ENCODE measurements at regions not wholly inside any gene's neighbourhood (a gene's known extent, or its start where the extent isn't known, plus 50 kb on each side); places are given as distances from the start of the nearest gene placed in this dataset.

- Histone ChIP-seq H3K4me2 (ENCODE audit: low read length) (no peak overlapping the region), H4K20me1 (ENCODE audit: insufficient read depth) (no peaks in the 10 kb centered on the region), H3K27ac (ENCODE audit: low read length) (no peak overlapping the region), H3K79me2 (replicated peaks; ENCODE audit: insufficient read depth, low read length) (no peaks in the 10 kb centered on the region), H3K4me3 (ENCODE audit: low read length) (no peak overlapping the region), H3K9me2 (ENCODE audit: insufficient read depth, low read length) (no peaks in the 10 kb centered on the region), H3K36me3 (ENCODE audit: insufficient read depth, low read length) (no peaks in the 10 kb centered on the region), H3K27me3 (ENCODE audit: insufficient read depth, low read depth, low read length) (no peaks in the 10 kb centered on the region), H3K9ac (ENCODE audit: low read length) (no peak overlapping the region), H2AFZ (ENCODE audit: low read depth, low read length) (no peak overlapping the region), H3F3A (ENCODE audit: insufficient read depth, low read length, poor library complexity, severe bottlenecking) (no peaks in the 10 kb centered on the region), H3K9me3 (ENCODE audit: low read length) (no peaks in the 10 kb centered on the region)
- TF ChIP-seq EZH2 (IDR thresholded peaks at IDR 0.05; ENCODE audit: borderline replicate concordance, insufficient read depth, low read length, poor library complexity, severe bottlenecking) (no peak), POLR2AphosphoS5 (IDR thresholded peaks at IDR 0.05) (no peak), EP300 (conservative IDR thresholded peaks at IDR 0.05; ENCODE audit: poor library complexity, severe bottlenecking) (no peak), RAD21 (conservative IDR thresholded peaks at IDR 0.05) (no peak), MXI1 (conservative IDR thresholded peaks at IDR 0.05; ENCODE audit: poor library complexity, severe bottlenecking) (no peak), SMC3 (conservative IDR thresholded peaks at IDR 0.05; ENCODE audit: poor library complexity) (no peak), TAF1 (IDR thresholded peaks at IDR 0.05; ENCODE audit: low read depth) (no peak)
- TF ChIP-seq, protein P1, sequence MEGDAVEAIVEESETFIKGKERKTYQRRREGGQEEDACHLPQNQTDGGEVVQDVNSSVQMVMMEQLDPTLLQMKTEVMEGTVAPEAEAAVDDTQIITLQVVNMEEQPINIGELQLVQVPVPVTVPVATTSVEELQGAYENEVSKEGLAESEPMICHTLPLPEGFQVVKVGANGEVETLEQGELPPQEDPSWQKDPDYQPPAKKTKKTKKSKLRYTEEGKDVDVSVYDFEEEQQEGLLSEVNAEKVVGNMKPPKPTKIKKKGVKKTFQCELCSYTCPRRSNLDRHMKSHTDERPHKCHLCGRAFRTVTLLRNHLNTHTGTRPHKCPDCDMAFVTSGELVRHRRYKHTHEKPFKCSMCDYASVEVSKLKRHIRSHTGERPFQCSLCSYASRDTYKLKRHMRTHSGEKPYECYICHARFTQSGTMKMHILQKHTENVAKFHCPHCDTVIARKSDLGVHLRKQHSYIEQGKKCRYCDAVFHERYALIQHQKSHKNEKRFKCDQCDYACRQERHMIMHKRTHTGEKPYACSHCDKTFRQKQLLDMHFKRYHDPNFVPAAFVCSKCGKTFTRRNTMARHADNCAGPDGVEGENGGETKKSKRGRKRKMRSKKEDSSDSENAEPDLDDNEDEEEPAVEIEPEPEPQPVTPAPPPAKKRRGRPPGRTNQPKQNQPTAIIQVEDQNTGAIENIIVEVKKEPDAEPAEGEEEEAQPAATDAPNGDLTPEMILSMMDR (IDR thresholded peaks at IDR 0.05; ENCODE audit: poor library complexity, severe bottlenecking), result no peak
- TF ChIP-seq, protein P2, sequence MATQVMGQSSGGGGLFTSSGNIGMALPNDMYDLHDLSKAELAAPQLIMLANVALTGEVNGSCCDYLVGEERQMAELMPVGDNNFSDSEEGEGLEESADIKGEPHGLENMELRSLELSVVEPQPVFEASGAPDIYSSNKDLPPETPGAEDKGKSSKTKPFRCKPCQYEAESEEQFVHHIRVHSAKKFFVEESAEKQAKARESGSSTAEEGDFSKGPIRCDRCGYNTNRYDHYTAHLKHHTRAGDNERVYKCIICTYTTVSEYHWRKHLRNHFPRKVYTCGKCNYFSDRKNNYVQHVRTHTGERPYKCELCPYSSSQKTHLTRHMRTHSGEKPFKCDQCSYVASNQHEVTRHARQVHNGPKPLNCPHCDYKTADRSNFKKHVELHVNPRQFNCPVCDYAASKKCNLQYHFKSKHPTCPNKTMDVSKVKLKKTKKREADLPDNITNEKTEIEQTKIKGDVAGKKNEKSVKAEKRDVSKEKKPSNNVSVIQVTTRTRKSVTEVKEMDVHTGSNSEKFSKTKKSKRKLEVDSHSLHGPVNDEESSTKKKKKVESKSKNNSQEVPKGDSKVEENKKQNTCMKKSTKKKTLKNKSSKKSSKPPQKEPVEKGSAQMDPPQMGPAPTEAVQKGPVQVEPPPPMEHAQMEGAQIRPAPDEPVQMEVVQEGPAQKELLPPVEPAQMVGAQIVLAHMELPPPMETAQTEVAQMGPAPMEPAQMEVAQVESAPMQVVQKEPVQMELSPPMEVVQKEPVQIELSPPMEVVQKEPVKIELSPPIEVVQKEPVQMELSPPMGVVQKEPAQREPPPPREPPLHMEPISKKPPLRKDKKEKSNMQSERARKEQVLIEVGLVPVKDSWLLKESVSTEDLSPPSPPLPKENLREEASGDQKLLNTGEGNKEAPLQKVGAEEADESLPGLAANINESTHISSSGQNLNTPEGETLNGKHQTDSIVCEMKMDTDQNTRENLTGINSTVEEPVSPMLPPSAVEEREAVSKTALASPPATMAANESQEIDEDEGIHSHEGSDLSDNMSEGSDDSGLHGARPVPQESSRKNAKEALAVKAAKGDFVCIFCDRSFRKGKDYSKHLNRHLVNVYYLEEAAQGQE (IDR thresholded peaks at IDR 0.05; ENCODE audit: borderline replicate concordance), result no peak
Observed at GRCh38 chr5:133785182-133785581, 172.8 kb upstream of the FSTL4 start.

DNA sequence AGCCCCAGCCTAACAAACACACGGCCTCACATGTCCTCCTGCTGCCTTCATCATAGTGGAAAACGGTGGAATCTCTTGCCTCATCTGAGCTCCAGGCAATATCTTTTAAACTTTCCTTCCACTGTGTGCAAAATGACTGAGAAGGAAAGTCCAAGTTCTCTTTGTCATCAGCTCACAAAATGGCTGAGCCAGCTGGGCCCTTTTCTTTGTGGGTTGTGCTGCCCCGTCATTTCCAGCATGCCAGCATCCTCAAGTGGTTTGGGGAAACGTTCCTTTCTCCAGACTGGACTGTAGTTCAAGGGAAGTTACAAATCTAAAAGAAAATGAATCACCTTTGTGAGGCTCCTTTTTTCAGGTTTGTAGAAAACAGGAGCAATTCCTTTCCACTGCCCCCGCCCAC is 171.1 kb upstream of the FSTL4 start:
- no peak overlapping the region for H3K27ac ChIP-seq (ENCODE audit: low read length)
- no peaks in the 10 kb centered on the region for H3K79me2 ChIP-seq (replicated peaks; ENCODE audit: insufficient read depth, low read length)
- H4K20me1 ChIP-seq (ENCODE audit: insufficient read depth), result no peaks in the 10 kb centered on the region
- H2AFZ ChIP-seq (ENCODE audit: low read depth, low read length), result no peak overlapping the region
- no peaks in the 10 kb centered on the region for H3K9me3 ChIP-seq (ENCODE audit: low read length)
- no peak overlapping the region for H3K4me2 ChIP-seq (ENCODE audit: low read length)
- H3K27me3 ChIP-seq (ENCODE audit: insufficient read depth, low read depth, low read length), result no peaks in the 10 kb centered on the region
- no peaks in the 10 kb centered on the region for H3K36me3 ChIP-seq (ENCODE audit: insufficient read depth, low read length)
- H3K9me2 ChIP-seq (ENCODE audit: insufficient read depth, low read length), result no peaks in the 10 kb centered on the region
- TF ChIP-seq TAF1 (IDR thresholded peaks at IDR 0.05; ENCODE audit: low read depth) (no peak), RAD21 (conservative IDR thresholded peaks at IDR 0.05) (no peak), SMC3 (conservative IDR thresholded peaks at IDR 0.05; ENCODE audit: poor library complexity) (no peak), MXI1 (conservative IDR thresholded peaks at IDR 0.05; ENCODE audit: poor library complexity, severe bottlenecking) (no peak), EZH2 (IDR thresholded peaks at IDR 0.05; ENCODE audit: borderline replicate concordance, insufficient read depth, low read length, poor library complexity, severe bottlenecking) (no peak), POLR2AphosphoS5 (IDR thresholded peaks at IDR 0.05) (no peak), EP300 (conservative IDR thresholded peaks at IDR 0.05; ENCODE audit: poor library complexity, severe bottlenecking) (no peak)
- TF ChIP-seq, protein P1 (IDR thresholded peaks at IDR 0.05; ENCODE audit: poor library complexity, severe bottlenecking), result no peak
- TF ChIP-seq, protein P2 (IDR thresholded peaks at IDR 0.05; ENCODE audit: borderline replicate concordance), result no peak
- no peak overlapping the region for H3K9ac ChIP-seq (ENCODE audit: low read length)
- H3K4me3 ChIP-seq (ENCODE audit: low read length), result no peak overlapping the region
- no peaks in the 10 kb centered on the region for H3F3A ChIP-seq (ENCODE audit: insufficient read depth, low read length, poor library complexity, severe bottlenecking)

Data from neural cell (in vitro differentiated cells).